ENCODE measurements at regions not wholly inside any gene's neighbourhood (a gene's known extent, or its start where the extent isn't known, plus 50 kb on each side); places are given as distances from the start of the nearest gene placed in this dataset.

DNA sequence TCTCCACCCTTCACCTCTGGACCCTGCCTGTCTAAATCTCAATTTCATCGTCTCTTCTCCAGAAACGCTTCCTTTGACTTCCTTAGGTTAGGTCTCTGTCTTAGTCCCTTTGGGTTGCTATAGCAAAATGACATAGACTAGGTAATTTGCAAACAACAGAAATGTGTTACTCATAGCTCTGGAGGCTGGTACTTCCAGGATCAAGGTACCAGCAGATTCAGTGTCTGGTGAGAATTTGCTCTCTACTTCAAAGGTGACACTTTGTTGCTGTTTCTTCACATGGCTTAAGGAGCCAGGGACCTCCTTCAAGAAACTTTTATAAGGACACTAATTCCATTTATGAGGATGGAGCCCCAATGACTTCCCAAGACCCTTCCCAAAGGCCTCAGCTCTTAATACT, 145.1 kb upstream of the IMPG1 start:
- no peaks in the 10 kb centered on the region for H3K9me3 ChIP-seq (ENCODE audit: control insufficient read depth in 1 of 2, insufficient read depth in 1 of 2, low read depth in 1 of 2, low read length in 2 of 2)
- H3K27ac ChIP-seq (ENCODE audit: low read depth, low read length): no peak overlapping the region
- H3K9ac ChIP-seq (ENCODE audit: low read length): no peak overlapping the region
- ChIA-PET CTCF (no interaction called here), POLR2A (no interaction called here), RAD21 (ENCODE audit: low non-redundant PET in 1 of 2, low total read pairs in 2 of 2, uncharacterized antibody in 2 of 2, unreplicated experiment in 2 of 2) (no interaction called here)
- H4K20me1 ChIP-seq (ENCODE audit: insufficient read depth): no peaks in the 10 kb centered on the region
- H3K4me3 ChIP-seq (replicated peaks in 1 of 2; ENCODE audit: low read depth in 1 of 2, low read length in 2 of 2): no peak overlapping the region
- ATAC-seq (no peak), DNase-seq (ENCODE audit: low read depth, low spot score) (no peak)
- H3K9me2 ChIP-seq (ENCODE audit: insufficient read depth): no peaks in the 10 kb centered on the region
- no peaks in the 10 kb centered on the region for H3K27me3 ChIP-seq (ENCODE audit: insufficient read depth, low read length)
- H2AFZ ChIP-seq (ENCODE audit: low read depth, low read length, poor library complexity, severe bottlenecking): no peak overlapping the region
- intact Hi-C loops (cut with micrococcal nuclease): no loop called here
- no peaks in the 10 kb centered on the region for H3K36me3 ChIP-seq (ENCODE audit: control insufficient read depth in 1 of 2, insufficient read depth in 2 of 2, low read length in 2 of 2)
- no peaks in the 10 kb centered on the region for H3K4me1 ChIP-seq (ENCODE audit: control insufficient read depth in 1 of 2, insufficient read depth in 2 of 2, low read length in 2 of 2)
- TF ChIP-seq CEBPB (IDR thresholded peaks at IDR 0.05; ENCODE audit: low read depth) (no peak), ZNF274 (IDR thresholded peaks at IDR 0.05; ENCODE audit: low read depth, low read length) (no peak), RAD21 (IDR thresholded peaks at IDR 0.05; ENCODE audit: low read depth) (no peak), POLR2A (IDR thresholded peaks at IDR 0.05; ENCODE audit: borderline replicate concordance, extremely low read depth, insufficient read depth, insufficient read length) (no peak), FOSL1 (IDR thresholded peaks at IDR 0.05; ENCODE audit: low read depth) (no peak), EZH2 (IDR thresholded peaks at IDR 0.05) (no peak), MAX (IDR thresholded peaks at IDR 0.05) (no peak), SIN3A (IDR thresholded peaks at IDR 0.05; ENCODE audit: low read depth) (no peak), YY1 (IDR thresholded peaks at IDR 0.05; ENCODE audit: extremely low read depth, insufficient replicate concordance, low read depth, low read length) (no peak), REST (IDR thresholded peaks at IDR 0.05; ENCODE audit: low read depth) (no peak), EZH2phosphoT487 (IDR thresholded peaks at IDR 0.05; ENCODE audit: borderline replicate concordance) (no peak), SP1 (IDR thresholded peaks at IDR 0.05; ENCODE audit: low read depth) (no peak), CBX3 (IDR thresholded peaks at IDR 0.05; ENCODE audit: low read depth) (no peak), TCF7L2 (IDR thresholded peaks at IDR 0.05; ENCODE audit: borderline replicate concordance, extremely low read depth, insufficient read depth, insufficient read length) (no peak), SRF (IDR thresholded peaks at IDR 0.05; ENCODE audit: low read depth) (no peak)
- TF ChIP-seq, protein P1, sequence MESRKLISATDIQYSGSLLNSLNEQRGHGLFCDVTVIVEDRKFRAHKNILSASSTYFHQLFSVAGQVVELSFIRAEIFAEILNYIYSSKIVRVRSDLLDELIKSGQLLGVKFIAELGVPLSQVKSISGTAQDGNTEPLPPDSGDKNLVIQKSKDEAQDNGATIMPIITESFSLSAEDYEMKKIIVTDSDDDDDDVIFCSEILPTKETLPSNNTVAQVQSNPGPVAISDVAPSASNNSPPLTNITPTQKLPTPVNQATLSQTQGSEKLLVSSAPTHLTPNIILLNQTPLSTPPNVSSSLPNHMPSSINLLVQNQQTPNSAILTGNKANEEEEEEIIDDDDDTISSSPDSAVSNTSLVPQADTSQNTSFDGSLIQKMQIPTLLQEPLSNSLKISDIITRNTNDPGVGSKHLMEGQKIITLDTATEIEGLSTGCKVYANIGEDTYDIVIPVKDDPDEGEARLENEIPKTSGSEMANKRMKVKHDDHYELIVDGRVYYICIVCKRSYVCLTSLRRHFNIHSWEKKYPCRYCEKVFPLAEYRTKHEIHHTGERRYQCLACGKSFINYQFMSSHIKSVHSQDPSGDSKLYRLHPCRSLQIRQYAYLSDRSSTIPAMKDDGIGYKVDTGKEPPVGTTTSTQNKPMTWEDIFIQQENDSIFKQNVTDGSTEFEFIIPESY (IDR thresholded peaks at IDR 0.05; ENCODE audit: extremely low read depth, insufficient replicate concordance, low read length): no peak
- no peaks in the 10 kb centered on the region for H3K79me2 ChIP-seq (ENCODE audit: insufficient read depth, low read length)
- no TSS peak for BruUV-seq (replicated peaks)
- H3K4me2 ChIP-seq (ENCODE audit: low read length): no peak overlapping the region

All from HCT116 (cell line).